Liver (tissue), 8 donors: ENCODE measurements at regions not wholly inside any gene's neighbourhood (a gene's known extent, or its start where the extent isn't known, plus 50 kb on each side); places are given as distances from the start of the nearest gene placed in this dataset.

Experiments
- DNase-seq: peaks from one replicate; pipeline ENCODE4 v3.0.0-alpha.2; 2017; ENCODE audit warnings: low spot score
- H3K27ac ChIP-seq, 2 donors: one replicate each; pipeline ENCODE4 v1.7.0; 2013; ENCODE audit warnings: inconsistent platforms in 2 of 2, low read length in 2 of 2, control low read depth in 1 of 2, low read depth in 1 of 2, mild to moderate bottlenecking in 1 of 2
- H3K27me3 ChIP-seq, 4 donors: one replicate each; pipeline versions ENCODE4 v1.6.1 to v1.7.0; 2013; ENCODE audit warnings: low read length in 3 of 4, inconsistent platforms in 1 of 4, mild to moderate bottlenecking in 1 of 4, moderate library complexity in 1 of 4; ENCODE audit not compliant: control insufficient read depth in 4 of 4, insufficient read depth in 4 of 4
- H3K36me3 ChIP-seq, 4 donors: one replicate each; pipeline versions ENCODE4 v1.6.1 to v1.7.0; 2013; ENCODE audit warnings: low read length in 3 of 4, mild to moderate bottlenecking in 3 of 4, low read depth in 1 of 4, moderate library complexity in 1 of 4; ENCODE audit not compliant: control insufficient read depth in 4 of 4, insufficient read depth in 3 of 4
- H3K4me1 ChIP-seq, 4 donors: one replicate each; pipeline versions ENCODE4 v1.6.1 to v1.7.0; 2013; ENCODE audit warnings: low read length in 3 of 4, mild to moderate bottlenecking in 3 of 4, moderate library complexity in 1 of 4; ENCODE audit not compliant: control insufficient read depth in 4 of 4, insufficient read depth in 4 of 4
- H3K4me3 ChIP-seq, 3 donors: one replicate each; pipeline versions ENCODE4 v1.6.1 to v1.7.0; 2013; ENCODE audit warnings: low read length in 3 of 3, control low read depth in 1 of 3, low read depth in 1 of 3, mild to moderate bottlenecking in 1 of 3
- H3K9ac ChIP-seq, 2 donors: one replicate each; pipeline ENCODE4 v1.7.0; 2013; ENCODE audit warnings: low read length in 2 of 2, mild to moderate bottlenecking in 2 of 2, moderate library complexity in 2 of 2, control low read depth in 1 of 2, low read depth in 1 of 2
- H3K9me3 ChIP-seq, 4 donors: one replicate each; pipeline versions ENCODE4 v1.6.1 to v1.7.0; 2013; ENCODE audit warnings: low read length in 3 of 4; ENCODE audit not compliant: control insufficient read depth in 4 of 4
- ATF3 ChIP-seq: IDR thresholded peaks from 2 replicates; pipeline ENCODE4 v1.6.1; 2016; ENCODE audit warnings: antibody characterized with exemption
- CTCF ChIP-seq: fragments of 150-350 bp; IDR thresholded peaks from 2 replicates; pipeline ENCODE4 v1.5.1; 2017; ENCODE audit warnings: improper control_type of control experiment, low read depth, low read length; ENCODE audit not compliant: missing input control
- EGR1 ChIP-seq, 2 donors: IDR thresholded peaks; 2 replicates each; pipeline ENCODE4 v1.6.1; 2016 to 2018; ENCODE audit warnings: antibody characterized with exemption in 2 of 2, low read depth in 2 of 2
- FOXA1 ChIP-seq: IDR thresholded peaks from 2 replicates; pipeline ENCODE4 v1.6.1; 2016; ENCODE audit warnings: antibody characterized with exemption
- FOXA2 ChIP-seq: IDR thresholded peaks from 2 replicates; pipeline ENCODE4 v1.6.1; 2016; ENCODE audit warnings: antibody characterized with exemption
- GABPA ChIP-seq, 2 donors: IDR thresholded peaks in 1 of 2; conservative IDR thresholded peaks in 1 of 2; 2 replicates each; pipeline ENCODE4 v1.6.1; 2016; ENCODE audit warnings: antibody characterized with exemption in 2 of 2, mild to moderate bottlenecking in 1 of 2, moderate library complexity in 1 of 2
- HNF4A ChIP-seq, 2 donors: conservative IDR thresholded peaks; 2 replicates each; pipeline ENCODE4 v1.6.1; 2016; ENCODE audit warnings: antibody characterized with exemption in 2 of 2, mild to moderate bottlenecking in 2 of 2
- HNF4G ChIP-seq: IDR thresholded peaks from 2 replicates; pipeline ENCODE4 v1.6.1; 2016; ENCODE audit warnings: antibody characterized with exemption
- JUND ChIP-seq, 2 donors: IDR thresholded peaks; 2 replicates each; pipeline ENCODE4 v1.6.1; 2016; ENCODE audit warnings: antibody characterized with exemption in 2 of 2
- MAX ChIP-seq: IDR thresholded peaks from 2 replicates; pipeline ENCODE4 v1.6.1; 2016; ENCODE audit warnings: antibody characterized with exemption
- NR2F2 ChIP-seq: IDR thresholded peaks from 2 replicates; pipeline ENCODE4 v1.6.1; 2016; ENCODE audit warnings: antibody characterized with exemption
- RAD21 ChIP-seq, 2 donors: IDR thresholded peaks; 2 replicates each; pipeline ENCODE4 v1.6.1; 2016; ENCODE audit warnings: antibody characterized with exemption in 2 of 2, mild to moderate bottlenecking in 2 of 2
- REST ChIP-seq: IDR thresholded peaks from 2 replicates; pipeline ENCODE4 v1.6.1; 2016; ENCODE audit warnings: antibody characterized with exemption, mild to moderate bottlenecking
- RXRA ChIP-seq, 2 donors: IDR thresholded peaks; 2 replicates each; pipeline ENCODE4 v1.6.1; 2017 to 2018; ENCODE audit warnings: antibody characterized with exemption in 2 of 2, mild to moderate bottlenecking in 1 of 2
- SP1 ChIP-seq: IDR thresholded peaks from 2 replicates; pipeline ENCODE4 v1.6.1; 2018; ENCODE audit warnings: antibody characterized with exemption, mild to moderate bottlenecking
- TAF1 ChIP-seq: conservative IDR thresholded peaks from 2 replicates; pipeline ENCODE4 v1.6.1; 2016; ENCODE audit warnings: antibody characterized with exemption, mild to moderate bottlenecking
- YY1 ChIP-seq: IDR thresholded peaks from 2 replicates; pipeline ENCODE4 v1.6.1; 2016; ENCODE audit warnings: antibody characterized with exemption, mild to moderate bottlenecking
- ZBTB33 ChIP-seq: IDR thresholded peaks from 2 replicates; pipeline ENCODE4 v1.6.1; 2016; ENCODE audit warnings: antibody characterized with exemption
- WGBS: extraction: QIAGEN DNeasy Blood & Tissue Kit; methylation state at CpG from one replicate; pipeline ENCODE4 v1.1.7; 2013; 5-methylcytosine and 5-hydroxymethylcytosine counted together
- donor health status: healthy.
- donor health status: healthy.
- donor health status: healthy.
- donor health status: healthy.
- donor health status: healthy.

GRCh38 chr6:98384801-98385200 lies 449.6 kb upstream of the POU3F2 start:
- Histone ChIP-seq H3K27me3 (no peaks in the 10 kb centered on the region), H3K9ac (no peak overlapping the region), H3K9me3 (no peaks in the 10 kb centered on the region), H3K36me3 (no peaks in the 10 kb centered on the region), H3K4me1 (no peaks in the 10 kb centered on the region), H3K4me3 (no peak overlapping the region), H3K27ac (no peak overlapping the region)
- TF ChIP-seq SP1 (no peak), FOXA2 (no peak), FOXA1 (no peak), HNF4G (no peak), YY1 (no peak), RAD21 (IDR thresholded peaks at IDR 0.05) (no peak), HNF4A (conservative IDR thresholded peaks at IDR 0.05) (no peak), ATF3 (no peak), CTCF (no peak), MAX (no peak)
- DNase-seq: no peak
- WGBS: 65% methylated on average over 6 of the region's 6 CpGs

GRCh38 chr6:98395610-98396166 lies 438.7 kb upstream of the POU3F2 start:
- H3K9me3 ChIP-seq: no peaks in the 10 kb centered on the region
- H3K9ac ChIP-seq: no peak overlapping the region
- no peak for DNase-seq
- no peak for TF ChIP-seq ATF3
- TF ChIP-seq GABPA (IDR thresholded peaks at IDR 0.05 in 1 of 2, conservative IDR thresholded peaks at IDR 0.05 in 1 of 2): no peak
- no peak for TF ChIP-seq REST
- no peak for TF ChIP-seq HNF4A (conservative IDR thresholded peaks at IDR 0.05)
- TF ChIP-seq TAF1: no peak
- no peak for TF ChIP-seq JUND (IDR thresholded peaks at IDR 0.05)
- TF ChIP-seq ZBTB33: no peak
- TF ChIP-seq RXRA (IDR thresholded peaks at IDR 0.05): no peak
- no peak for TF ChIP-seq NR2F2
- TF ChIP-seq EGR1 (IDR thresholded peaks at IDR 0.05; ENCODE audit: low read depth in 2 of 2): no peak
- TF ChIP-seq RAD21 (IDR thresholded peaks at IDR 0.05): no peak
- no peak for TF ChIP-seq SP1
- no peak for TF ChIP-seq CTCF
- no peak for TF ChIP-seq YY1
- TF ChIP-seq FOXA1: no peak
- TF ChIP-seq MAX: no peak
- no peak overlapping the region for H3K27ac ChIP-seq
- 48% methylated on average over 1 of the region's 1 CpG for WGBS
- H3K36me3 ChIP-seq: no peaks in the 10 kb centered on the region
- H3K4me1 ChIP-seq: no peaks in the 10 kb centered on the region
- H3K4me3 ChIP-seq: no peak overlapping the region
- no peaks in the 10 kb centered on the region for H3K27me3 ChIP-seq
